Endothelial cell of umbilical vein (primary cell): ENCODE measurements at regions not wholly inside any gene's neighbourhood (a gene's known extent, or its start where the extent isn't known, plus 50 kb on each side); places are given as distances from the start of the nearest gene placed in this dataset.

Source experiments
- BruUV-seq: library from RNA; stranded (reverse); fragments of 400-500 nt; replicated peaks from 2 replicates; lab custom pipeline; 2021; lab: Mats Ljungman, UMichigan
- CTCF ChIA-PET: fragments of 300-600, 350-600 bp; sonication (Branson Sonifier 250); formaldehyde crosslinking; loops from one replicate; lab custom pipeline; 2021; ENCODE audit warnings: antibody characterized with exemption, inconsistent platforms; lab: Charles Lee
- POLR2A ChIA-PET: fragments of 300-600, 350-600 bp; sonication (Branson Sonifier 250); formaldehyde crosslinking; loops from one replicate; lab custom pipeline; 2021; ENCODE audit warnings: antibody characterized with exemption, inconsistent platforms; lab: Charles Lee
- DNase-seq: peaks from one replicate; pipeline ENCODE4 v3.0.0-alpha.2; 2011; ENCODE audit warnings: low read depth, low spot score
- FAIRE-seq: peaks from 2 replicates; lab custom pipeline; 2011; peaks lifted over from hg19 to GRCh38; lab: Jason Lieb, UNC
- H2AFZ ChIP-seq: 2 replicates; pipeline ENCODE4 v1.6.0; 2012; ENCODE audit warnings: low read depth, low read length, control low read depth, inconsistent platforms
- H3K27ac ChIP-seq: 2 replicates; pipeline ENCODE4 v1.5.1; 2011; ENCODE audit warnings: low read depth, mild to moderate bottlenecking, control low read depth, low read length, moderate library complexity; ENCODE audit not compliant: insufficient read depth
- H3K27me3 ChIP-seq, 2 experiments: 2 replicates each; pipeline versions ENCODE4 v1.6.0 to v1.6.1; 2011; ENCODE audit warnings: low read length in 2 of 2, mixed read lengths in 1 of 2; ENCODE audit not compliant: control insufficient read depth in 2 of 2, insufficient read depth in 2 of 2
- H3K36me3 ChIP-seq, 2 experiments: 2 replicates in 1 of 2; 3 replicates in 1 of 2; pipeline ENCODE4 v1.5.1; 2011; ENCODE audit warnings: low read length in 2 of 2, mild to moderate bottlenecking in 1 of 2, moderate library complexity in 1 of 2; ENCODE audit not compliant: control insufficient read depth in 2 of 2, insufficient read depth in 2 of 2; ENCODE audit errors: extremely low read depth in 1 of 2
- H3K4me1 ChIP-seq: 3 replicates; pipeline ENCODE4 v1.5.1; 2011; ENCODE audit warnings: mild to moderate bottlenecking, low read length; ENCODE audit not compliant: control insufficient read depth, insufficient read depth; ENCODE audit errors: extremely low read depth
- H3K4me2 ChIP-seq: 2 replicates; pipeline ENCODE4 v1.6.1; 2011; ENCODE audit warnings: low read length, control low read depth, mixed read lengths; ENCODE audit not compliant: insufficient read depth
- H3K4me3 ChIP-seq, 3 experiments: fragments of 200-600 bp in 1 of 3; sonication (generic), shearing (Covaris generic) in 1 of 3; replicated peaks in 1 of 3; 2 replicates each; pipeline ENCODE4 v1.5.1; 2011 to 2016; ENCODE audit warnings: control low read depth in 3 of 3, low read length in 3 of 3, mild to moderate bottlenecking in 2 of 3, inconsistent platforms in 1 of 3, low read depth in 1 of 3, moderate library complexity in 1 of 3; ENCODE audit not compliant: insufficient read depth in 1 of 3
- H3K79me2 ChIP-seq: 2 replicates; pipeline ENCODE4 v1.6.0; 2012; ENCODE audit warnings: low read length, inconsistent platforms; ENCODE audit not compliant: control insufficient read depth, insufficient read depth
- H3K9ac ChIP-seq: replicated peaks from 2 replicates; pipeline ENCODE3; 2011; ENCODE audit warnings: low read length, control low read depth; ENCODE audit not compliant: insufficient read depth; ENCODE audit errors: extremely low read depth
- H3K9me1 ChIP-seq: replicated peaks from 3 replicates; pipeline ENCODE4 v1.6.0; 2011; ENCODE audit warnings: mild to moderate bottlenecking, low read length; ENCODE audit not compliant: control insufficient read depth, insufficient read depth; ENCODE audit errors: extremely low read depth
- H3K9me3 ChIP-seq: replicated peaks from 2 replicates; pipeline ENCODE4 v1.5.1; 2012; ENCODE audit warnings: low read length, inconsistent platforms; ENCODE audit not compliant: control insufficient read depth, insufficient read depth
- H4K20me1 ChIP-seq: replicated peaks from 2 replicates; pipeline ENCODE3; 2011; ENCODE audit warnings: mild to moderate bottlenecking, low read length; ENCODE audit not compliant: control insufficient read depth, insufficient read depth; ENCODE audit errors: extremely low read depth
- EZH2 ChIP-seq: IDR thresholded peaks from 2 replicates; pipeline ENCODE4 v1.6.1; 2012; ENCODE audit warnings: borderline replicate concordance, low read depth, mild to moderate bottlenecking, moderate library complexity, low read length, inconsistent platforms; ENCODE audit not compliant: severe bottlenecking
- FOS ChIP-seq: IDR thresholded peaks from 2 replicates; pipeline ENCODE4 v1.6.1; 2011; ENCODE audit warnings: mild to moderate bottlenecking, low read length, moderate library complexity, borderline replicate concordance; ENCODE audit not compliant: insufficient read depth
- GATA2 ChIP-seq: IDR thresholded peaks from 2 replicates; pipeline ENCODE4 v1.7.0; 2011; ENCODE audit warnings: low read depth, mild to moderate bottlenecking, moderate library complexity, mixed read lengths, low read length; ENCODE audit not compliant: insufficient read length, insufficient read depth
- JUN ChIP-seq: IDR thresholded peaks from 2 replicates; pipeline ENCODE4 v1.6.1; 2011; ENCODE audit warnings: borderline replicate concordance, low read depth; ENCODE audit not compliant: insufficient read length, insufficient read depth
- MYC ChIP-seq: IDR thresholded peaks from one replicate; pipeline ENCODE4 v1.6.1; 2011; ENCODE audit warnings: mild to moderate bottlenecking, low read depth, low read length
- POLR2A ChIP-seq: IDR thresholded peaks from 2 replicates; pipeline ENCODE4 v1.6.1; 2012; ENCODE audit warnings: low read depth, mild to moderate bottlenecking, control low read depth, low read length
- POLR2AphosphoS5 ChIP-seq: IDR thresholded peaks from 2 replicates; pipeline ENCODE4 v1.6.1; 2012; ENCODE audit warnings: low read depth, mild to moderate bottlenecking, control low read depth, low read length, moderate library complexity; ENCODE audit not compliant: insufficient read depth
- dilution Hi-C: fragments of 300-500 bp; cut with MboI; formaldehyde crosslinking; loops from one replicate; pipeline ENCODE4 v1.15.0; 2019; ENCODE audit warnings: low sequenced_read_pairs; ENCODE audit not compliant: extremely low pct_ligation_motif_present
- intact Hi-C: fragments of 100-400 bp; cut with micrococcal nuclease; formaldehyde crosslinking; loops from one replicate; pipeline ENCODE4 v1.10.0; 2022
- TF ChIP-seq, protein P1 (sequence below): IDR thresholded peaks from 2 replicates; pipeline ENCODE4 v1.6.1; 2011; ENCODE audit not compliant: insufficient read depth, insufficient read length
- TF ChIP-seq, protein P2 (sequence below), 2 donors: IDR thresholded peaks; 1 replicate in 1 of 2; 2 replicates in 1 of 2; pipeline ENCODE4 v1.5.1; 2011; ENCODE audit warnings: low read length in 2 of 2, mild to moderate bottlenecking in 2 of 2, moderate library complexity in 2 of 2, control low read depth in 1 of 2, inconsistent platforms in 1 of 2, low read depth in 1 of 2; ENCODE audit not compliant: insufficient read depth in 1 of 2; ENCODE audit errors: extremely low read depth in 1 of 2

DNA sequence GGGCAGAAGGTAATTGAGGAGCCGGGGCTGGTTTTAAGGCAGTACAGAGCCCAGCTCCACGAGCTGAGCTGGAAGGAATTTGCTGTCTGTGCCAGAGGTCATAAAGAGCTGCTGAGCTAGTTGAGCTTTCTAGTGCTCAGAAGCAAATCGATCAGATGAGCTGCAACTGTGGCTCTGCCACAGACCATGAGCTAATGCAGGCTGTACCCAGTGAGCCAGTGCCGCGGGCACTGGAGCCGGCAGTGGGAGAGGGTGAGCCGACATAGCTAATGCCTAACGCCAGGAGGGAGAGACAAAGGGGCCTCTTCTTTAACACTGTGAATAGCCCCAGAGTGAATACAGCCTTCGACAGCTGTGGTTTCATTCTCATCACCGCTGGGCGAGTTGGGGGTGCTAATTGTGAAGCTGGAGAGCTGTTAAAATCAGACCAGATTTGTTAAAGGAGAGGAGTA, 410.1 kb upstream of the TCF4 start:
- Histone ChIP-seq H3K27ac (no peak overlapping the region), H3K9ac (no peak overlapping the region), H3K4me3 (no peak overlapping the region), H3K79me2 (no peaks in the 10 kb centered on the region), H3K36me3 (no peaks in the 10 kb centered on the region), H2AFZ (no peak overlapping the region), H3K27me3 (no peaks in the 10 kb centered on the region), H3K9me3 (no peaks in the 10 kb centered on the region), H3K9me1 (no peaks in the 10 kb centered on the region), H3K4me2 (no peak overlapping the region), H4K20me1 (no peaks in the 10 kb centered on the region), H3K4me1 (no peaks in the 10 kb centered on the region)
- ChIA-PET POLR2A (interaction anchor here (1.2 kb wide), 1 partner anchor 13 kb away, joined by 3 read pairs; no protein-coding TSS in a partner anchor), CTCF (interaction anchor here (0.9 to 1.2 kb wide), 3 partner anchors 8 to 316 kb away, joined by 3 to 4 read pairs (median 4); no protein-coding TSS in a partner anchor)
- dilution Hi-C loops (no loop called here), intact Hi-C loops (no loop called here)
- no TSS peak for BruUV-seq
- no peak for FAIRE-seq
- no peak for DNase-seq
- TF ChIP-seq FOS, result no peak
- no peak for TF ChIP-seq JUN
- TF ChIP-seq GATA2, result no peak
- TF ChIP-seq MYC, result no peak
- no peak for TF ChIP-seq EZH2
- no peak for TF ChIP-seq POLR2AphosphoS5
- TF ChIP-seq, protein P1, sequence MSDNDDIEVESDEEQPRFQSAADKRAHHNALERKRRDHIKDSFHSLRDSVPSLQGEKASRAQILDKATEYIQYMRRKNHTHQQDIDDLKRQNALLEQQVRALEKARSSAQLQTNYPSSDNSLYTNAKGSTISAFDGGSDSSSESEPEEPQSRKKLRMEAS, result no peak
- TF ChIP-seq, protein P2, sequence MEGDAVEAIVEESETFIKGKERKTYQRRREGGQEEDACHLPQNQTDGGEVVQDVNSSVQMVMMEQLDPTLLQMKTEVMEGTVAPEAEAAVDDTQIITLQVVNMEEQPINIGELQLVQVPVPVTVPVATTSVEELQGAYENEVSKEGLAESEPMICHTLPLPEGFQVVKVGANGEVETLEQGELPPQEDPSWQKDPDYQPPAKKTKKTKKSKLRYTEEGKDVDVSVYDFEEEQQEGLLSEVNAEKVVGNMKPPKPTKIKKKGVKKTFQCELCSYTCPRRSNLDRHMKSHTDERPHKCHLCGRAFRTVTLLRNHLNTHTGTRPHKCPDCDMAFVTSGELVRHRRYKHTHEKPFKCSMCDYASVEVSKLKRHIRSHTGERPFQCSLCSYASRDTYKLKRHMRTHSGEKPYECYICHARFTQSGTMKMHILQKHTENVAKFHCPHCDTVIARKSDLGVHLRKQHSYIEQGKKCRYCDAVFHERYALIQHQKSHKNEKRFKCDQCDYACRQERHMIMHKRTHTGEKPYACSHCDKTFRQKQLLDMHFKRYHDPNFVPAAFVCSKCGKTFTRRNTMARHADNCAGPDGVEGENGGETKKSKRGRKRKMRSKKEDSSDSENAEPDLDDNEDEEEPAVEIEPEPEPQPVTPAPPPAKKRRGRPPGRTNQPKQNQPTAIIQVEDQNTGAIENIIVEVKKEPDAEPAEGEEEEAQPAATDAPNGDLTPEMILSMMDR (IDR thresholded peaks at IDR 0.05; ENCODE audit: extremely low read depth in 1 of 2, insufficient read depth in 1 of 2, low read depth in 1 of 2, low read length in 2 of 2), result no peak
- TF ChIP-seq POLR2A, result no peak
